ENCODE measurements at regions not wholly inside any gene's neighbourhood (a gene's known extent, or its start where the extent isn't known, plus 50 kb on each side); places are given as distances from the start of the nearest gene placed in this dataset.
"Not testable (repeated sequence)": the region's sequence is repeated elsewhere in the genome, so short reads cannot be mapped to it uniquely, and the experiment has no call there.

- no peak for DNase-seq (ENCODE audit: low read depth)
Observed at GRCh38 chr6:98036344-98036923, 753.4 kb upstream of the MMS22L start.

GRCh38 chr6:98037571-98037970, 754.6 kb upstream of the MMS22L start:
- no peak for DNase-seq (ENCODE audit: low read depth)

GRCh38 chr6:98039443-98039842, 756.4 kb upstream of the MMS22L start:
- DNase-seq (ENCODE audit: low read depth): no peak

- peak; percentile 9 for DNase-seq (ENCODE audit: low read depth)
Observed at GRCh38 chr6:98039904-98040607, 757.0 kb upstream of the MMS22L start.

- no peak for DNase-seq (ENCODE audit: low read depth)
Observed at GRCh38 chr6:98041056-98041455, 758.0 kb upstream of the MMS22L start.

GRCh38 chr6:98041921-98042320, 758.9 kb upstream of the MMS22L start:
- DNase-seq (ENCODE audit: low read depth): no peak

- DNase-seq (ENCODE audit: low read depth): no peak
Observed at GRCh38 chr6:98044151-98044561, 761.1 kb upstream of the MMS22L start.

GRCh38 chr6:98044791-98045470, 761.9 kb upstream of the MMS22L start:
- DNase-seq (ENCODE audit: low read depth): no peak

- no peak for DNase-seq (ENCODE audit: low read depth)
Observed at GRCh38 chr6:98047164-98047563, 764.1 kb upstream of the MMS22L start.

GRCh38 chr6:98047871-98048270, 764.9 kb upstream of the MMS22L start:
- no peak for DNase-seq (ENCODE audit: low read depth)

GRCh38 chr6:98054453-98054852, 771.4 kb upstream of the MMS22L start:
- DNase-seq (ENCODE audit: low read depth): peak; percentile 2

GRCh38 chr6:98056955-98057354, 773.9 kb upstream of the MMS22L start:
- DNase-seq (ENCODE audit: low read depth): no peak

GRCh38 chr6:98067375-98067774, 767.0 kb upstream of the POU3F2 start:
- DNase-seq (ENCODE audit: low read depth): no peak

GRCh38 chr6:98088537-98088936, 745.8 kb upstream of the POU3F2 start:
- DNase-seq (ENCODE audit: low read depth): not testable (repeated sequence)

GRCh38 chr6:98092331-98092730, 742.0 kb upstream of the POU3F2 start:
- no peak for DNase-seq (ENCODE audit: low read depth)

- DNase-seq (ENCODE audit: low read depth): no peak
Observed at GRCh38 chr6:98094696-98095095, 739.7 kb upstream of the POU3F2 start.

GRCh38 chr6:98107801-98108200, 726.6 kb upstream of the POU3F2 start:
- no peak for DNase-seq (ENCODE audit: low read depth)

GRCh38 chr6:98116455-98116854, 717.9 kb upstream of the POU3F2 start:
- no peak for DNase-seq (ENCODE audit: low read depth)

GRCh38 chr6:98117068-98117467, 717.3 kb upstream of the POU3F2 start:
- DNase-seq (ENCODE audit: low read depth): no peak

- no peak for DNase-seq (ENCODE audit: low read depth)
Observed at GRCh38 chr6:98118397-98119045, 715.9 kb upstream of the POU3F2 start.

- peak; percentile 8 for DNase-seq (ENCODE audit: low read depth)
Observed at GRCh38 chr6:98124171-98124570, 710.2 kb upstream of the POU3F2 start.

- no peak for DNase-seq (ENCODE audit: low read depth)
Observed at GRCh38 chr6:98131290-98131990, 702.9 kb upstream of the POU3F2 start.

Data from M059J (cell line).